NK-92 treated with Interleukin-12 subunit alpha and Interleukin-12 subunit beta, amount 100 ng/mL, for 24 hours (cell line): ENCODE measurements at regions not wholly inside any gene's neighbourhood (a gene's known extent, or its start where the extent isn't known, plus 50 kb on each side); places are given as distances from the start of the nearest gene placed in this dataset.
"Not testable (repeated sequence)": the region's sequence is repeated elsewhere in the genome, so short reads cannot be mapped to it uniquely, and the experiment has no call there.

Experiments used
- DNase-seq: peaks from one replicate; lab custom pipeline; 2025; lab: John Stamatoyannopoulos, UW

DNA sequence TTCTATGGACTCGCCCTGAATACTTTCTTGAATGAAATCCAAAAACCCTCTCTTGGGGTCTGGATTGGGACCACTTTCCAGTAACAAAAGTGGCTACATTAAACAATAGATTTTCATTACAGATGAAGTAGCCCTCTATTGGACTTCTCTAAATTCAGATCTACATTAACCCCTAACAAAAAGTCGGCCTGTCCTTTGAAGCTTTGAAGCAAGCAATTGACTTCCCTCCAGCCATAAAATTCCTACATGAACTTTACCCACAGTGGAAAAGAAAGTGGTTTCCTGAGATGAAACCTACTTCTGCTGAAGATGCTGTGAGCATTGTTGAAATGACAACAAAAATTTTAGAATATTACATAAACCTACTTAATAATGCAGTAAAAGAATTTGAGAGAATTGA is 967.1 kb upstream of the ROBO1 start:
- no peak for DNase-seq

- no peak for DNase-seq
These were observed 966.7 kb upstream of the ROBO1 start for GRCh38 chr3:80734483-80734882.

GRCh38 chr3:80733522-80734176 is 965.9 kb upstream of the ROBO1 start:
- no peak for DNase-seq

GRCh38 chr3:80727561-80727960 is 959.8 kb upstream of the ROBO1 start:
- DNase-seq, result not testable (repeated sequence)

DNA sequence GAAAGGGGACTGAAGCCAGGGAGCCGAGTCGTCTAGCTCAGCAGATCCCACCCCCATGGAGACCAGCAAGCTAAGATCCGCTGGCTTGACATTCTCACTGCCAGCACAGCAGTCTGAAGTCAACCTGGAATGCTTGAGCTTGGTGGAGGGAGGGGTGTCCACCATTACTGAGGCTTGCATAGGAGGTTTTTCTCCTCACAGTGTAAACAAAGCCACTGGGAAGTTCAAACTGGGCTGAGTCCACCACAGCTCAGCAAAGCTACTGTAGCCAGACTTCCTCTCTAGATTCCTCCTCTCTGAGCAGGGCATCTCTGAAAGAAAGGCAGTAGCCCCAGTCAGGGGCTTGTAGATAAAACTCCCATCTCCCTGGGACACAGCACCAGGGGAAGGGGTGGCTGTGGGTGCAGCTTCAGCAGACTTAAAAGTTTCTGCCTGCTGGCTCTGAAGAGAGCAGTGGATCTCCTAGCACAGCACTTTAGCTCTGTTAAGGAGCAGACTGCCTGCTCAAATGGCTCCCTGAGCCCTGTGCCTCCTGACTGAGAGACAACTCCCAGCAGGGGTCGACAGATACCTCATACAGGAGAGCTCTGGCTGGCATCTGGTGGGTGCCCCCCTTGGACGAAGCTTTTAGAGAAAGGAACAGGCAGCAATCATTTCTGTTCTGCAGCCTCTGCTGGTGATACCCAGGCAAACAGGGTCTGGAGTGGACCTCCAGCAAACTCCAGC is 942.0 kb upstream of the ROBO1 start:
- DNase-seq, result not testable (repeated sequence)

- no peak for DNase-seq
These were observed 937.5 kb upstream of the ROBO1 start for GRCh38 chr3:80705290-80705689.

DNA sequence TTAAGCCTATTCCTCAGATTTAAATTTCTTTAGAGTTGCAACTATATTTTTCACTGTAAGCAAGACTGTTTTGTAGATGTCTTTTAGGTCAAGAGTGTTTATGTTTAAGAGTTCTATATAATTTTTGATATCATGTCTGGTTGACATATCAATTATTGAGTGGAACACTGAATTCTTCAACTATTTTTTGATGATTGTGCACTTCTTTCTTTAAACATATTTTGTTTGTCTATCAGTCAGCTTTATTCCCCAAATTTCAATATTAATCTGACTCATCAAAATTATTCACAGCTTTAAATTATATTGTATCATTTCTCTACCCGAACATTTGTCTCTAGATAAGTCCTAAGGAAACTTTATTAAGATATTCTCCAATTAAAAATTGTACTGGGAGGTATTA is 933.6 kb upstream of the ROBO1 start:
- no peak for DNase-seq

GRCh38 chr3:80697291-80697690 is 929.5 kb upstream of the ROBO1 start:
- no peak for DNase-seq

DNA sequence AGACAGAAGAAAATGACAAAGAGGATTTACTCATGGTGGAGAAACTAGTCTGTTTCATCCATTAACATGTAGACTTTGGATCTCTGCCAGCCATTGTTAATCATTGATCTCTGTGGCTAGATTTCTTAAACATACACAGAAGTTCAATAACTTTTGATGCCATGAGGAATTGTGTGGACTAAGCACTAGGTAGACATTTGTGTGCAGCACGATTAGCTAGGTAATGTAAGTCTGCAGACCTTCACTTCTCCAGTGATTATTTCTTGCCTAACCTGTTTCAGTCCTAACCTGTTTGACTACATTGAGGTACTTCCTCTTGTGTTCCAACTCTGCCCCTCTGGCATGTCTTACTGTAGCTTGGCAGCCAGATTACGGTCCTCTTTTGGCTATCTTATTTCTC is 928.5 kb upstream of the ROBO1 start:
- DNase-seq, result no peak

DNA sequence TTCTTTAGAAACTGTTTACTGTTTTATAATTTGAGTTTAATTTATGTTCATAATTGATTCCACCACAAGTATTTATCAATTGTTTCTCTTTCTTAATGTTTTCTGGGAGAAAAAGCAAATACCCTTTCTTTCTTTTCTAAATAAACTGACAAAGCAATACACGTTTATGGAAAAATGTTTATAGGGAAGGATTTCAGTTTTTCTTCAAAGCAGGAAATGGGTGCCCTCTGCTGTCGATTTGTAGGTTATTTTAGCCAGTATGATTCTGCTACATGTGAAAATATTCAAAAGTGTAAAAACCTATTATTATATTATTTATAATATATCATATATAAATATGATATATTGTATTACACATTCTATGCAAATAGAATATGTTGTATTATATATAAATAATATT is 921.0 kb upstream of the ROBO1 start:
- no peak for DNase-seq

GRCh38 chr3:80682951-80683350 is 915.2 kb upstream of the ROBO1 start:
- no peak for DNase-seq

- DNase-seq, result no peak
These were observed 914.4 kb upstream of the ROBO1 start for GRCh38 chr3:80682235-80682634.

DNA sequence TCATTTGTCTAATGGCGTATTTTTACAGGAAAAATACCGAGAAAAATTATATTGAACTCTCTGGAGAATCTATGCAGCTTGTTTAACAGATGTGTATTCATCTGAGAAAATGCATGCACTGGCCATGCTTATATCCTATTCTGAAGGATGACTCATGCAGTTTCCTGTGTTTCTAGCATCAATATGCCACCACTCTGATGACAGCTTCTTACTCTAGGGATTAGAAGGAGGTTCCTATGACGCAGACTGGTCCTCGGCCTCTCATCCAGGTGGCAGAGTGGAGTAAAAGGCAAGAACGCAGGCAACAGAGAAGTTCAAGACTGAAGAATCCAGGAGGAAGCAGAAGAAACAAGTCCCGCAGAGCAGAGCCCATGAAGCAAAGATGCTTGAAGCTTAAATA is 910.0 kb upstream of the ROBO1 start:
- no peak for DNase-seq

DNA sequence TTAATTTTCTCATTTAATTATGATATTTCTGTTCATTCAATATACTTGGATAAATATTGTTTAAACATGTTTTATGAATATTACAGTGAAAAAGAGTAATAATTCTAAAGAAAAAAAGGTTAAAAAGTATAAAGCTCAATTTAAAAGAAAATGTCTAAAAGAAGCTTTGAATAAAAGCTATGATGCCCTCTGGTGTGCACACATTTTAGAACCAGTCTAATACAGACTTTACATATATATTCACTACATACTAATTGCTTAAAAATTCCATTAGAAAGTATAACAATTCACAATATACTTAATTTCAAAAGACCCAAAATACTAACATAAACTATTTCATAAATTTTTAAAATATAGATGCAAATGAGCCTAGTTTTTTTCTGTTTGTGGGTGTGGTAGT is 909.1 kb upstream of the ROBO1 start:
- no peak for DNase-seq

DNA sequence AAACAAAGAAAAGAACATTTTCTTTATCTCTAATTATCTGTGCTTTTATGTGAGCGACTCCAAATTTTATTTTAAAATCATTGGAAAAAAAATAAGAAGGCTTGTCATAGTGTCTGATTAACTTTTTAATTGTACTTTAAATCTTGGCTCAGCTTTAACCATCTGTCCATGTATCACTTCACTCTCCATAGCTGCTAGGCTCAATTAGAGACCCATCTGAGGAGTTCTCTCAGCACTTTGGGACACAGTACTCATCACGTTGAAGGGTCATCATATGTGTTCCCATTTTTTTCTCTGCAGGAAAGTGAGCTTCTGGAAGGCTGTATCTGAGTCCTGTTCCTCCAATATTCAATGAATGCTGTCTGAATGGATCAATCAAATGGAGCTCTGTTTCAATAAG is 908.5 kb upstream of the ROBO1 start:
- DNase-seq, result no peak

DNA sequence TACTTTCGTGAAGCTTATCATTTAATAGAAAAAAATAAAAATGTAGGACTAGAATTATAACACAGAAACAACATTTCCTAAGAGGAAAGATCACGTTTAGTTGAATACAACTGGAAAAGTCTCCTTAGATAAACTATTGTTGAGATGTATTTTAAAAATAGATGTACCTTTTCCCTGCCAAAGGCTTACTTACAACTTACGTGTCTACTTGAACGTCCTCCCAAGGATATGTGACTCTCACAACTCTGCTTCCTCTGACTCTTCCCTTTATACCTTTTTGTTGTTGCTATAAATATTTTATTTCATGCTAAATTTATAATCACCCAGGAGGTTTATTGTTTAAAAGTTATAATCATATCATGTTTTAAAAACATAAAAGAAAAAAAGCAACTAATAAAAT is 908.0 kb upstream of the ROBO1 start:
- DNase-seq, result no peak

DNA sequence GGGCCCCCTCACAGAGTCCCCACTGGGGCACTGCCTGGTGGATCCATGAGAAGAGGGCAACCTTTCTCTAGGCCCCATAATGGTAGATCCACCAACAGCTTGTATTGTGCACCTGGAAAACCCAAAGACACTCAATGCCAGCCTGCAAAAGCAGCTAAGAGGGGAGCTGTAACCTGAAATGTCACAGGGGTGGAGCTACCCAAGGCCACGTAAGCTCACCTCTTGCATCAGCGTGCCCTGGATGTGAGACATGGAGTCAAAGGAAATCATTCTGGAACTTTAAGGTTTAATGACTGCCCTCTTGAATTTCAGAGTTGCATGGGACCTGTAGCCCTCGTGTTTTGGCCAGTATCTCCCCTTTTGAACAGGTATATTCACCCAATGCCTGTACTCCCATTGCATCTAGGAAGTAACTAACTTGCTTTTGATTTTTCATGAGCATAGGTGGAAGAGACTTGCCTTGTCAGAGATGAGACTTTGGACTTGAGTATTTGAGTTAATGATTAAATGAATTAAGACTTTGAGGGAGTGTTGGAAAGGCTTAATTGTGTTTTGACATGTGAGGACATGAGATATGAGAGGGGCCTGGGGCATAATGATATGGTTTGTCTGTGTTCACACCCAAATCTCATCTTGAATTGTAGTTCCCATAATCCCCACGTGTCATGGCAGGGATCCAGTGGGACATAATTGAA is 900.9 kb upstream of the ROBO1 start:
- no peak for DNase-seq

- DNase-seq, result no peak
These were observed 900.3 kb upstream of the ROBO1 start for GRCh38 chr3:80668100-80668499.

GRCh38 chr3:80663426-80663825 is 895.6 kb upstream of the ROBO1 start:
- DNase-seq, result no peak

DNA sequence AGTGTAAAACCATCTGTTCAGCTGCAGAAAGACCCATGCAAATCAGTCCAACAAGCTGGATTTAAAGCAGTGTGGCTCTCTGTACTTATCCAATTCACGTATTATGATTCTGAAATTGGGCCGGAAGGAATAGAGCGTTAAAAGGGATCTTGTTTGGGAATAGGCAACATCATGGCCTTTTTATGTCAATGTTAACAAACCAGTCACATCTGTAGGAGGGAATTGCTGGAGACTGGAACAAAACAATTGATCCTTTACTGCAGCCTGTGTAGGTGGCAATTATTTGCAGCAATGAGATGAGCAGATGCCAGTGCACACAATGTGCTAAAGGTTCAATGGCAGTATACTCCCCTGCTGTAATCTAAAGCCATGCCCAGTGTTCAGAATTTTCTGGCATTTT is 887.4 kb upstream of the ROBO1 start:
- no peak for DNase-seq

DNA sequence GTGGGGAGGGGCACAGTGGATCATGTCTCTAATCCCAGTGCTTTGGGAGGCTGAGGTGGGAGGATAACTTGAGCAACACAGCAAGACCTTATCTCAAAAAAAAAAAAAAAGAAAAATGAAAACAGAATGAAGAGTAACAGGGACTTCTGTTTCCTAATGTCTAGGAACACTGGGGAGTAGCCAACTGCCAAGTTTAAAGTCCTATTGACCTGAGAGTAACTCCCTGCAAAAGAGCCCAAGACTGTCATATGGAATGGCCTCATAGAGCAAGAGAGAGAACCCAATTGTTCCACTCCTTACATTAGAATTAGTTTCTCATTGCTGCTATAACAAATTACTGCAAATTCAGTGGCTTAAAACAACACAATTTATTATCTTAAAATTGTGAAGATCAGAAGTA is 881.4 kb upstream of the ROBO1 start:
- DNase-seq, result no peak

GRCh38 chr3:80643421-80643820 is 875.6 kb upstream of the ROBO1 start:
- DNase-seq, result no peak
